K562 (cell line): ENCODE measurements at regions not wholly inside any gene's neighbourhood (a gene's known extent, or its start where the extent isn't known, plus 50 kb on each side); places are given as distances from the start of the nearest gene placed in this dataset.

ENCODE experiments used
- ATAC-seq: fragments of 200-7000 bp; cut with Tn5 transposase; 3 replicates; pipeline ENCODE4 v1.9.1; 2020; ENCODE audit warnings: moderate library complexity
- BruUV-seq: library from RNA; stranded (reverse); fragments of 400-500 nt; replicated peaks from 2 replicates; lab custom pipeline; 2021; lab: Mats Ljungman, UMichigan
- CTCF ChIA-PET: fragments of 300-600 bp; formaldehyde crosslinking; extraction: SDS; loops from one replicate; lab custom pipeline; 2021; ENCODE audit warnings: low intra/inter-chr PET ratio; lab: Yijun Ruan, JAX
- POLR2A ChIA-PET: fragments of 300-600, 350-650 bp; sonication (Branson Sonifier 250); formaldehyde crosslinking; extraction: SDS; loops from one replicate; lab custom pipeline; 2021; ENCODE audit warnings: antibody characterized with exemption, inconsistent platforms; lab: Yijun Ruan, JAX
- DNase-seq, 4 experiments: peaks; one replicate each; pipeline versions ENCODE4 v3.0.0 to v3.0.0-alpha.2; 2011 to 2018; ENCODE audit warnings: low spot score in 3 of 4, mixed read lengths in 3 of 4; ENCODE audit errors: extremely low read depth in 1 of 4
- FAIRE-seq: peaks from 2 replicates; lab custom pipeline; 2011; peaks lifted over from hg19 to GRCh38; lab: Jason Lieb, UNC
- H2AFZ ChIP-seq: 2 replicates; pipeline ENCODE4 v1.6.0; 2011; ENCODE audit warnings: low read depth, low read length, control low read depth, inconsistent platforms
- H3K27ac ChIP-seq: fragments of 200-600 bp; 3 replicates; pipeline ENCODE4 v1.8.0; 2011; ENCODE audit warnings: low read depth, mild to moderate bottlenecking, control low read depth, inconsistent platforms, low read length, moderate library complexity, mixed read lengths; ENCODE audit errors: extremely low read depth
- H3K27me3 ChIP-seq, 2 experiments: fragments of 300-600 bp in 1 of 2; 2 replicates in 1 of 2; 3 replicates in 1 of 2; pipeline versions ENCODE4 v1.6.0 to v1.8.0; 2011; ENCODE audit warnings: inconsistent platforms in 2 of 2, low read length in 2 of 2, mild to moderate bottlenecking in 1 of 2, mixed read lengths in 1 of 2, moderate library complexity in 1 of 2; ENCODE audit not compliant: control insufficient read depth in 2 of 2, insufficient read depth in 2 of 2
- H3K36me3 ChIP-seq: fragments of 300-600 bp; 3 replicates; pipeline ENCODE4 v1.8.0; 2011; ENCODE audit warnings: mild to moderate bottlenecking, low read length, inconsistent platforms; ENCODE audit not compliant: control insufficient read depth, insufficient read depth
- H3K4me1 ChIP-seq, 2 experiments: fragments of 200-600 bp in 1 of 2; replicated peaks in 1 of 2; 2 replicates in 1 of 2; 3 replicates in 1 of 2; pipeline versions ENCODE4 v1.5.1 to v1.8.0; 2011; ENCODE audit warnings: inconsistent platforms in 2 of 2, low read length in 2 of 2, mild to moderate bottlenecking in 1 of 2, mixed read lengths in 1 of 2, moderate library complexity in 1 of 2; ENCODE audit not compliant: control insufficient read depth in 2 of 2, insufficient read depth in 2 of 2
- H3K4me2 ChIP-seq: 2 replicates; pipeline ENCODE4 v1.6.1; 2011; ENCODE audit warnings: low read length, control low read depth, inconsistent platforms, mixed read lengths; ENCODE audit not compliant: insufficient read depth
- H3K4me3 ChIP-seq: fragments of 200-600 bp; sonication (generic), shearing (Covaris generic); 2 replicates; pipeline ENCODE4 v1.5.1; 2016; ENCODE audit warnings: control low read depth, inconsistent platforms
- H3K79me2 ChIP-seq: fragments of 200-600 bp; 3 replicates; pipeline ENCODE4 v1.8.0; 2011; ENCODE audit warnings: low read length, inconsistent platforms; ENCODE audit not compliant: control insufficient read depth, insufficient read depth
- H3K9ac ChIP-seq, 2 experiments: 2 replicates each; pipeline versions ENCODE4 v1.6.0 to v1.6.1; 2011; ENCODE audit warnings: low read depth in 2 of 2, low read length in 2 of 2, control low read depth in 1 of 2, inconsistent platforms in 1 of 2, mild to moderate bottlenecking in 1 of 2, mixed read lengths in 1 of 2; ENCODE audit not compliant: insufficient read depth in 1 of 2
- H3K9me1 ChIP-seq: one replicate; pipeline ENCODE4 v1.6.0; 2011; ENCODE audit warnings: inconsistent platforms, mild to moderate bottlenecking, low read length, moderate library complexity; ENCODE audit not compliant: control insufficient read depth, insufficient read depth
- H3K9me3 ChIP-seq: replicated peaks from 2 replicates; pipeline ENCODE4 v1.5.1; 2011; ENCODE audit warnings: low read depth, low read length, inconsistent platforms; ENCODE audit not compliant: control insufficient read depth, insufficient read depth
- H4K20me1 ChIP-seq: replicated peaks from 2 replicates; pipeline ENCODE4 v1.6.1; 2011; ENCODE audit warnings: low read length, inconsistent platforms, mixed read lengths; ENCODE audit not compliant: control insufficient read depth, insufficient read depth
- CREBBP ChIP-seq: IDR thresholded peaks from one replicate; pipeline ENCODE4 v1.6.1; 2012; ENCODE audit warnings: low read depth, mild to moderate bottlenecking, control low read depth, inconsistent platforms, low read length
- DDX20 ChIP-seq: fragments of 450-650 bp; IDR thresholded peaks from 2 replicates; pipeline ENCODE4 v1.6.1; 2016; ENCODE audit warnings: missing genetic modification characterization, low read depth, mild to moderate bottlenecking, missing compliant biosample characterization, moderate library complexity
- DPF2 ChIP-seq: fragments of 450-650 bp; IDR thresholded peaks from 2 replicates; pipeline ENCODE4 v1.6.1; 2016
- HMGN3 ChIP-seq: IDR thresholded peaks from 2 replicates; pipeline ENCODE4 v1.6.1; 2011; ENCODE audit warnings: borderline replicate concordance, low read depth, mild to moderate bottlenecking, mixed read lengths, low read length; ENCODE audit not compliant: insufficient read length; ENCODE audit errors: extremely low read depth
- SP1 ChIP-seq: sonication (generic); formaldehyde crosslinking; IDR thresholded peaks from 2 replicates; pipeline ENCODE4 v1.8.1; 2022; ENCODE audit warnings: mild to moderate bottlenecking, missing genetic modification reagents
- TRIM28 ChIP-seq: fragments of 450-650 bp; IDR thresholded peaks from 2 replicates; pipeline ENCODE4 v1.6.1; 2017
- ZNF253 ChIP-seq: fragments of 250-450 bp; sonication (Bioruptor Pico); conservative IDR thresholded peaks from 2 replicates; pipeline ENCODE4 v1.6.1; 2021; ENCODE audit warnings: mild to moderate bottlenecking
- WGBS: fragments of 100-300 bp; shearing (Covaris generic); methylation state at CpG from one replicate; pipeline ENCODE4 v1.1.6; 2016; ENCODE audit warnings: low coverage, mixed read lengths; ENCODE audit not compliant: insufficient coverage; ENCODE audit errors: missing lambda C conversion rate; 5-methylcytosine and 5-hydroxymethylcytosine counted together
- in situ Hi-C: fragments of 300-500 bp; cut with MboI; formaldehyde crosslinking; loops from 4 replicates; pipeline ENCODE4 v1.15.0; 2018; ENCODE audit warnings: inconsistent platforms, mixed read lengths
- intact Hi-C: fragments of 100-400 bp; cut with micrococcal nuclease; formaldehyde crosslinking; loops from 2 replicates; pipeline ENCODE4 v1.14.2; 2022
- TF ChIP-seq, protein P1 (sequence below): fragments of 450-650 bp; IDR thresholded peaks from 2 replicates; pipeline ENCODE4 v1.6.1; 2018; ENCODE audit not compliant: partially characterized antibody
- TF ChIP-seq, protein P2 (sequence below): fragments of 250-450 bp; sonication (Bioruptor Pico); IDR thresholded peaks from 2 replicates; pipeline ENCODE4 v1.9.0; 2021; ENCODE audit warnings: mild to moderate bottlenecking

DNA sequence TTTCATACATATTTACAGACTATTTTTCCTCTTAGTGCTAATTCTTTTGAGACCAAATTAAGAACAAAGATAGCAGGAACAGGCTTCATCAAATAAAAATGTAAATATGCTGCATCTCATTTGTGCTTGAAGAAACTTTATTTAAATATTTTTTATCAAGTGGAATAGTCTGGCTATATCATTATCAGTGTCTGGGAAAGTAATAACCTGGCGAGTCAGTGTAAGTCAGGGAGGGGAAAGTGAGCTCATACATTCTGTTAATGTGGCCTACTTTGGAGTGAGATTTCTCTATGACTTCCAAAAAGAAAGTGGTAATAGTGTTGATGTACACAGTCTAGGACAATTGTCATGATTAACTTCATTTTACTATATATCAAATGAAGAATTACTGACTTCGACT lies 1045.1 kb downstream of the ADGRL2 start:
- ChIA-PET CTCF (no interaction called here), POLR2A (no interaction called here)
- Histone ChIP-seq H3K4me2 (no peak overlapping the region), H3K36me3 (no peaks in the 10 kb centered on the region), H3K9ac (no peak overlapping the region), H2AFZ (no peak overlapping the region), H3K9me1 (no peaks in the 10 kb centered on the region), H3K27ac (no peak overlapping the region), H3K9me3 (no peaks in the 10 kb centered on the region), H3K79me2 (no peaks in the 10 kb centered on the region), H3K4me3 (no peak overlapping the region), H3K27me3 (no peaks in the 10 kb centered on the region), H3K4me1 (no peaks in the 10 kb centered on the region), H4K20me1 (no peaks in the 10 kb centered on the region)
- DNase-seq (no peak), ATAC-seq (no peak), FAIRE-seq (no peak)
- intact Hi-C loops (no loop called here), in situ Hi-C loops (no loop called here)
- BruUV-seq, result no TSS peak
- 0% methylated on average over 2 of the region's 2 CpGs for WGBS
- TF ChIP-seq TRIM28 (no peak), HMGN3 (no peak), DPF2 (no peak), DDX20 (tag) (no peak), ZNF253 (CRISPR knock-in tag) (no peak), SP1 (no peak), CREBBP (no peak)
- TF ChIP-seq, protein P1, sequence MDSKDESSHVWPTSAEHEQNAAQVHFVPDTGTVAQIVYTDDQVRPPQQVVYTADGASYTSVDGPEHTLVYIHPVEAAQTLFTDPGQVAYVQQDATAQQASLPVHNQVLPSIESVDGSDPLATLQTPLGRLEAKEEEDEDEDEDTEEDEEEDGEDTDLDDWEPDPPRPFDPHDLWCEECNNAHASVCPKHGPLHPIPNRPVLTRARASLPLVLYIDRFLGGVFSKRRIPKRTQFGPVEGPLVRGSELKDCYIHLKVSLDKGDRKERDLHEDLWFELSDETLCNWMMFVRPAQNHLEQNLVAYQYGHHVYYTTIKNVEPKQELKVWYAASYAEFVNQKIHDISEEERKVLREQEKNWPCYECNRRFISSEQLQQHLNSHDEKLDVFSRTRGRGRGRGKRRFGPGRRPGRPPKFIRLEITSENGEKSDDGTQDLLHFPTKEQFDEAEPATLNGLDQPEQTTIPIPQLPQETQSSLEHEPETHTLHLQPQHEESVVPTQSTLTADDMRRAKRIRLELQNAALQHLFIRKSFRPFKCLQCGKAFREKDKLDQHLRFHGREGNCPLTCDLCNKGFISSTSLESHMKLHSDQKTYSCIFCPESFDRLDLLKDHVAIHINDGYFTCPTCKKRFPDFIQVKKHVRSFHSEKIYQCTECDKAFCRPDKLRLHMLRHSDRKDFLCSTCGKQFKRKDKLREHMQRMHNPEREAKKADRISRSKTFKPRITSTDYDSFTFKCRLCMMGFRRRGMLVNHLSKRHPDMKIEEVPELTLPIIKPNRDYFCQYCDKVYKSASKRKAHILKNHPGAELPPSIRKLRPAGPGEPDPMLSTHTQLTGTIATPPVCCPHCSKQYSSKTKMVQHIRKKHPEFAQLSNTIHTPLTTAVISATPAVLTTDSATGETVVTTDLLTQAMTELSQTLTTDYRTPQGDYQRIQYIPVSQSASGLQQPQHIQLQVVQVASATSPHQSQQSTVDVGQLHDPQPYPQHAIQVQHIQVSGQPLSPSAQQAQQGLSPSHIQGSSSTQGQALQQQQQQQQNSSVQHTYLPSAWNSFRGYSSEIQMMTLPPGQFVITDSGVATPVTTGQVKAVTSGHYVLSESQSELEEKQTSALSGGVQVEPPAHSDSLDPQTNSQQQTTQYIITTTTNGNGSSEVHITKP, result no peak
- TF ChIP-seq, protein P2, sequence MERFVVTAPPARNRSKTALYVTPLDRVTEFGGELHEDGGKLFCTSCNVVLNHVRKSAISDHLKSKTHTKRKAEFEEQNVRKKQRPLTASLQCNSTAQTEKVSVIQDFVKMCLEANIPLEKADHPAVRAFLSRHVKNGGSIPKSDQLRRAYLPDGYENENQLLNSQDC (CRISPR knock-in tag), result no peak
